Stomach (tissue), 8 donors: ENCODE measurements at regions not wholly inside any gene's neighbourhood (a gene's known extent, or its start where the extent isn't known, plus 50 kb on each side); places are given as distances from the start of the nearest gene placed in this dataset.

ENCODE experiments used
- DNase-seq, 2 donors: peaks; one replicate each; pipeline versions ENCODE4 v3.0.0 to v3.0.0-alpha.2; 2013 to 2019
- H3K27ac ChIP-seq, 5 donors: fragments of 200-600 bp in 4 of 5; sonication (generic) in 4 of 5; one replicate each; pipeline ENCODE4 v1.5.1; 2013 to 2019; ENCODE audit warnings: mild to moderate bottlenecking in 1 of 5, moderate library complexity in 1 of 5
- H3K27me3 ChIP-seq, 3 donors: fragments of 200-600 bp; sonication (generic); one replicate each; pipeline ENCODE4 v1.5.1; 2017 to 2019; ENCODE audit warnings: mixed run types in 1 of 3
- H3K36me3 ChIP-seq, 4 donors: fragments of 200-600 bp; sonication (generic); 1 replicate in 3 of 4; 2 replicates in 1 of 4; pipeline ENCODE4 v1.5.1; 2016 to 2019
- H3K4me1 ChIP-seq, 4 donors: fragments of 200-600 bp; sonication (generic); one replicate each; pipeline ENCODE4 v1.5.1; 2016 to 2019
- H3K4me3 ChIP-seq, 4 donors: fragments of 200-600 bp; sonication (generic) in 3 of 4; one replicate each; pipeline ENCODE4 v1.5.1; 2016 to 2019; ENCODE audit warnings: mild to moderate bottlenecking in 1 of 4
- H3K9me3 ChIP-seq, 4 donors: fragments of 200-600 bp; sonication (generic); one replicate each; pipeline ENCODE4 v1.5.1; 2016 to 2019
- CTCF ChIP-seq, 7 experiments: fragments of 450-650 bp in 4 of 7; fragments of 200-600 bp in 3 of 7; sonication (generic) in 3 of 7; IDR thresholded peaks; one replicate each; pipeline ENCODE4 v1.5.1; 2016 to 2019; ENCODE audit warnings: antibody characterized with exemption in 7 of 7, control low read depth in 2 of 7, mild to moderate bottlenecking in 1 of 7
- EP300 ChIP-seq: sonication (generic); formaldehyde crosslinking; IDR thresholded peaks from one replicate; pipeline ENCODE4 v1.6.1; 2017; ENCODE audit warnings: antibody characterized with exemption
- POLR2A ChIP-seq, 4 donors: fragments of 450-650 bp; IDR thresholded peaks; one replicate each; pipeline ENCODE4 v1.6.1; 2016; ENCODE audit warnings: antibody characterized with exemption in 4 of 4, control low read depth in 2 of 4, mild to moderate bottlenecking in 1 of 4, moderate library complexity in 1 of 4
- POLR2AphosphoS5 ChIP-seq, 3 donors: sonication (generic); formaldehyde crosslinking; IDR thresholded peaks; one replicate each; pipeline ENCODE4 v1.6.1; 2016; ENCODE audit warnings: antibody characterized with exemption in 3 of 3
- WGBS, 5 donors: extraction: QIAGEN DNeasy Blood & Tissue Kit in 3 of 5; methylation state at CpG; one replicate each; pipeline versions ENCODE4 v1.1.5 to v1.1.7; 2013 to 2018; 5-methylcytosine and 5-hydroxymethylcytosine counted together
- intact Hi-C: fragments of 100-400 bp; cut with DNase I; formaldehyde crosslinking; loops from one replicate; pipeline ENCODE4 v1.15.1; 2023; ENCODE audit warnings: low total_unique reads
- donor health status: healthy with polysubstance abuse.
- donor health status: Bipolar disorder and iron deficiency.
- donor health status: healthy.

- no peak for TF ChIP-seq EP300
- no peak for TF ChIP-seq POLR2AphosphoS5 (IDR thresholded peaks at IDR 0.05)
- TF ChIP-seq POLR2A (IDR thresholded peaks at IDR 0.05), result no peak
- TF ChIP-seq CTCF (IDR thresholded peaks at IDR 0.05), result no peak
- Histone ChIP-seq H3K4me3 (no peak overlapping the region), H3K9me3 (no peaks in the 10 kb centered on the region), H3K36me3 (no peaks in the 10 kb centered on the region), H3K27ac (no peak overlapping the region), H3K4me1 (no peaks in the 10 kb centered on the region), H3K27me3 (no peaks in the 10 kb centered on the region)
- intact Hi-C loops, result no loop called here
- 72 to 82% (median 77%) methylated on average over 2 of the region's 2 CpGs for WGBS, 5 donors
- no peak for DNase-seq
Observed at GRCh38 chr9:12629067-12629466, 64.1 kb upstream of the TYRP1 start.

GRCh38 chr9:12631866-12632265, 61.3 kb upstream of the TYRP1 start:
- no peak for DNase-seq
- 54 to 79% (median 64%) methylated on average over 5 of the region's 5 CpGs for WGBS, 5 donors
- Histone ChIP-seq H3K27ac (no peak overlapping the region), H3K27me3 (no peaks in the 10 kb centered on the region), H3K9me3 (no peaks in the 10 kb centered on the region), H3K4me3 (no peak overlapping the region), H3K4me1 (no peaks in the 10 kb centered on the region), H3K36me3 (no peaks in the 10 kb centered on the region)
- intact Hi-C loops, result no loop called here
- no peak for TF ChIP-seq POLR2A (IDR thresholded peaks at IDR 0.05)
- no peak for TF ChIP-seq EP300
- no peak for TF ChIP-seq POLR2AphosphoS5 (IDR thresholded peaks at IDR 0.05)
- no peak for TF ChIP-seq CTCF (IDR thresholded peaks at IDR 0.05)

GRCh38 chr9:12633016-12633765, 60.0 kb upstream of the TYRP1 start:
- no peaks in the 10 kb centered on the region for H3K36me3 ChIP-seq
- no peaks in the 10 kb centered on the region for H3K27me3 ChIP-seq
- TF ChIP-seq POLR2A (IDR thresholded peaks at IDR 0.05) (no peak), EP300 (no peak), POLR2AphosphoS5 (IDR thresholded peaks at IDR 0.05) (no peak), CTCF (IDR thresholded peaks at IDR 0.05) (no peak)
- no peaks in the 10 kb centered on the region for H3K4me1 ChIP-seq
- 70 to 77% (median 75%) methylated on average over 9 of the region's 9 CpGs for whole genome bisulfite sequencing, 5 donors
- no peak for DNase-seq
- H3K4me3 ChIP-seq, result no peak overlapping the region
- no peaks in the 10 kb centered on the region for H3K9me3 ChIP-seq
- H3K27ac ChIP-seq, result no peak overlapping the region
- intact Hi-C loops, result no loop called here

GRCh38 chr9:12640016-12640587, 53.1 kb upstream of the TYRP1 start:
- DNase-seq, result peak in 1 of 2 donors; percentile 75
- H3K4me3 ChIP-seq, result no peak overlapping the region
- H3K27me3 ChIP-seq, result no peaks in the 10 kb centered on the region
- 35 to 47% (median 39%) methylated on average over 3 of the region's 3 CpGs for WGBS, 5 donors
- H3K27ac ChIP-seq, result no peak overlapping the region
- H3K9me3 ChIP-seq, result no peaks in the 10 kb centered on the region
- intact Hi-C loops, result no loop called here
- TF ChIP-seq POLR2AphosphoS5 (IDR thresholded peaks at IDR 0.05) (no peak), CTCF (IDR thresholded peaks at IDR 0.05) (peak in 3 of 7 experiments; percentile 7 to 19 (median 14)), POLR2A (IDR thresholded peaks at IDR 0.05) (no peak), EP300 (no peak)
- H3K36me3 ChIP-seq, result no peaks in the 10 kb centered on the region
- no peaks in the 10 kb centered on the region for H3K4me1 ChIP-seq
